ENCODE measurements at regions not wholly inside any gene's neighbourhood (a gene's known extent, or its start where the extent isn't known, plus 50 kb on each side); places are given as distances from the start of the nearest gene placed in this dataset.
"Not testable (repeated sequence)": the region's sequence is repeated elsewhere in the genome, so short reads cannot be mapped to it uniquely, and the experiment has no call there.

DNA sequence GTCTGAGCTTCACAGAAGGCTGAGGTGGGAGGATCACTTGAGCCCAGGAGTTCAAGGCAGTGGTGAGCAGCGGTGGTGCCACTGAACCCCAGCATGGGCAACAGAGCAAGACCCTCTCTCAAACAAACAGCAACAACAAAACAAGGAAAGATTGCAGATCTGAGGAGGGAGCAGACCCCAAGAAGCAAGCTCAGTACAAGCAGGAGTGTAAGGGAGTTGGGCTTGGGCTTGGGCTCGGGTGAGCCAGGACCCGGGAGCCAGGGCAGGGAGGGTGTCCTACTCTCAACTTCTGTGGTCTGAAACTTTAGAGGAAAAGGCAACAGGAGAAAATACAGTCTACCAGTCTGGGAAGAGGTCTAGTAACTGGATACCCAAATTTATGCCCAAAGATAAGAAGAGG is 92.0 kb upstream of the RAB12 start:
- no peak overlapping the region for H3K4me3 ChIP-seq (ENCODE audit: low read length)
- TF ChIP-seq CTCF (conservative IDR thresholded peaks at IDR 0.05; ENCODE audit: low read length) = no peak
- no peak for DNase-seq (ENCODE audit: low read depth)

DNA sequence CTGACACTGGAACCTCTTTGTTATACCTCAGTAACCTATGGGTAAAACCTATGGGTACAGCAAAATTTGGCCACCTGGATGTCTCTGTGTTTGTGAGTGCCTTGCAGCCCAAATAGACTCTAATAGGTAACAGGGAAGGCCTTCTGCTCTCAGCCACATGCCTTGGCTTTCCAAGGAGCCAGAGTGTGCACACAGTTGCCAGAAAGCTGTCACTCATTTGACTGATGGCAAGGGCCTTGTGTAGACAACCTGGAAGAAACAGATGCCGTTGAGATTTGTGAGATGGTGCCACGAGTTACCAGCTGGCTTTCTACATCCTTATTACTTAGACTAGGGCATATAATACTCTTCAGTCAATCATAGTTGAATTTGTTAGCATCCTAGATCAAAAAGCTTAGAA is 90.1 kb upstream of the RAB12 start:
- TF ChIP-seq CTCF (conservative IDR thresholded peaks at IDR 0.05; ENCODE audit: low read length) = no peak
- H3K4me3 ChIP-seq (ENCODE audit: low read length) = no peak overlapping the region
- no peak for DNase-seq (ENCODE audit: low read depth)

GRCh38 chr18:8520266-8520665 is 89.0 kb upstream of the RAB12 start:
- no peak for TF ChIP-seq CTCF (conservative IDR thresholded peaks at IDR 0.05; ENCODE audit: low read length)
- no peak for DNase-seq (ENCODE audit: low read depth)
- no peak overlapping the region for H3K4me3 ChIP-seq (ENCODE audit: low read length)

DNA sequence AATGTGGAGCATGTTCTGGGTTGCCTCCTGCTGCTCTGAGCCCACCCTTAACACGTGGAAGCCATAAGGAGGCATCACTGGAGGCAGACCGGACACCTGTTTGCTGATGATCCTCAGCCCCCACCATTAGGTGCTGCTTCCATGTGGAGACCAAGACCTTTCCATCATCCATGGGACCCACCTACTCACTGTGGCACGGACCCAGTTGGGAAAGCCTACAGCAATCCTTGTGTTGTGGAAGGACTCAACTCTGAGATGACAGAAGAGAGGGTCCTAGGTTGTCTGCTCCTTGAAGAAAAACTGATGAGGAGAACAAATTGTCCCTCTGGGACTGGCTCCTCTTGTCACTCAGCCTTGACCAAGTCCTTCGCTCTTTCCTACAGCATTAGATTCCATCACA is 86.5 kb upstream of the RAB12 start:
- H3K4me3 ChIP-seq (ENCODE audit: low read length) = no peak overlapping the region
- no peak for DNase-seq (ENCODE audit: low read depth)
- no peak for TF ChIP-seq CTCF (conservative IDR thresholded peaks at IDR 0.05; ENCODE audit: low read length)

GRCh38 chr18:8525692-8526091 is 83.5 kb upstream of the RAB12 start:
- no peak for DNase-seq (ENCODE audit: low read depth)
- no peak for TF ChIP-seq CTCF (conservative IDR thresholded peaks at IDR 0.05; ENCODE audit: low read length)
- no peak overlapping the region for H3K4me3 ChIP-seq (ENCODE audit: low read length)

GRCh38 chr18:8526332-8526731 is 82.9 kb upstream of the RAB12 start:
- no peak for TF ChIP-seq CTCF (conservative IDR thresholded peaks at IDR 0.05; ENCODE audit: low read length)
- no peak overlapping the region for H3K4me3 ChIP-seq (ENCODE audit: low read length)
- no peak for DNase-seq (ENCODE audit: low read depth)

DNA sequence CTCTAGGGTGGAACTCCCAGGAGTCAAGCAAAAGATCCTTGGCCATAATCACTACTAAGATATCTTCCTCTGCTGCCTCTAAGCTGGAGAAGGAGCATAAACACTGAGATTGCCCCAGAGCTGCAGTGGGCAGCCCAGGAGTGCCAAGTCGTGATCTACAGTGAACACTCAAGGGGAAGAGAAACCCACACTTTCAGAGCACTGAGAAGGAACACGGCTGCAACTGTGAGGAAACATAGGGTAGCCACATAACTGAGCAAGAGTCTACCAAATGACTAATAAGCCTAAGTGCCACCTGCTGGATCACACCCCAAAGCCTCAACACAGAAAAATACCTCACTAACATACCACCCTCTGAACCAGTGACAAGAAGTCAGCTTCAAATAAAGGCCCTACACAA is 79.6 kb upstream of the RAB12 start:
- DNase-seq (ENCODE audit: low read depth) = no peak
- TF ChIP-seq CTCF (conservative IDR thresholded peaks at IDR 0.05; ENCODE audit: low read length) = no peak
- H3K4me3 ChIP-seq (ENCODE audit: low read length) = no peak overlapping the region

DNA sequence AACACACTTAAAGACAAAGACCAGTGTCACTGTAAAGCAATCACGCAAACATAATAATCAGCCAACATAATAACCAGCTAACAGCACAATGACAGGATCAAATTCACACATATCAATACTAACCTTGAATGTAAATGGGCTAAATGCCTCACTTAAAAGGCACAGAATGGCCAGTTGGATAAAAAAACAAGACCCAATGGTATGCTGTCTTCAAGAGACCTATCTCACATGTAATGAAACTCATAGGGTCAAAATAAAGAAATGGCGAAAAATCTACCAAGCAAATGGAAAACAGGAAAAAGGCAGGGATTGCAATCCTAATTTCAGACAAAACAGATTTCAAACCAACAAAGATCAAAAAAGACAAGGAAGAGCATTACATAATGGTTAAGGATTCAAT is 78.2 kb upstream of the RAB12 start:
- not testable (repeated sequence) for H3K4me3 ChIP-seq (ENCODE audit: low read length); DNase-seq (ENCODE audit: low read depth)
